IPS-20b (cell line): ENCODE measurements at regions not wholly inside any gene's neighbourhood (a gene's known extent, or its start where the extent isn't known, plus 50 kb on each side); places are given as distances from the start of the nearest gene placed in this dataset.
"Not testable (repeated sequence)": the region's sequence is repeated elsewhere in the genome, so short reads cannot be mapped to it uniquely, and the experiment has no call there.

Experiments
- H3K27ac ChIP-seq: one replicate; pipeline ENCODE4 v1.5.1; 2013; ENCODE audit warnings: low read length
- H3K27me3 ChIP-seq: 2 replicates; pipeline ENCODE4 v1.6.1; 2013; ENCODE audit warnings: mild to moderate bottlenecking, low read length, inconsistent platforms; ENCODE audit not compliant: insufficient read depth
- H3K36me3 ChIP-seq: 2 replicates; pipeline ENCODE4 v1.6.1; 2013; ENCODE audit warnings: low read depth, mild to moderate bottlenecking, inconsistent platforms, low read length, moderate library complexity; ENCODE audit not compliant: insufficient read depth
- H3K4me1 ChIP-seq: 2 replicates; pipeline ENCODE4 v1.6.1; 2013; ENCODE audit warnings: mild to moderate bottlenecking, control low read depth, inconsistent platforms, low read length, moderate library complexity; ENCODE audit not compliant: insufficient read depth
- H3K4me3 ChIP-seq: 2 replicates; pipeline ENCODE4 v1.5.1; 2013; ENCODE audit warnings: mild to moderate bottlenecking, low read length, inconsistent platforms
- H3K9ac ChIP-seq: 2 replicates; pipeline ENCODE4 v1.6.1; 2013; ENCODE audit warnings: low read depth, mild to moderate bottlenecking, inconsistent platforms, low read length, moderate library complexity
- H3K9me3 ChIP-seq: 2 replicates; pipeline ENCODE4 v1.6.1; 2013; ENCODE audit warnings: mild to moderate bottlenecking, low read depth, low read length, inconsistent platforms; ENCODE audit not compliant: insufficient read depth

DNA sequence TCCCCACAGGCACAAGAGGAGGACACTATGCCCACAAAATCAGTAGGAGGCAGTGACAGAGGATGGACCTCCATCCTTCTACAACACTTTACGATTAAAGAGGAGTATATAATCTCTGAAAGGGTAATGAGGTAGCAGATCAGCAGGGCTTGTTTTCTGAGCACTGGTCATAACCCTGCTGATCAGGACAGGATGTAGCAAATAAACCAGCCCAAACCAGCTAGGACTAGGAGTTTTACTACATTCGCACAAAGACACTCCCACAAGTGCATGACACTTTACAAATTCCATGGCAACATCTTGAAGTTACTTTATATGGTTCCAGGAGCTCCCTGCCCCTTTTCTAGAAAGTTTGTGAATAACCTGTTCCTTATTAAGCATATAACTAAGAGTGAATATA lies 73.3 kb upstream of the CHD6 start:
- Histone ChIP-seq H3K4me3 (no peak overlapping the region), H3K9ac (no peak overlapping the region), H3K27me3 (no peaks in the 10 kb centered on the region), H3K4me1 (peaks cover 6% of the 10 kb centered on the region; the same call in 1 of the 2 replicates), H3K27ac (no peak overlapping the region), H3K36me3 (no peaks in the 10 kb centered on the region), H3K9me3 (no peaks in the 10 kb centered on the region)

DNA sequence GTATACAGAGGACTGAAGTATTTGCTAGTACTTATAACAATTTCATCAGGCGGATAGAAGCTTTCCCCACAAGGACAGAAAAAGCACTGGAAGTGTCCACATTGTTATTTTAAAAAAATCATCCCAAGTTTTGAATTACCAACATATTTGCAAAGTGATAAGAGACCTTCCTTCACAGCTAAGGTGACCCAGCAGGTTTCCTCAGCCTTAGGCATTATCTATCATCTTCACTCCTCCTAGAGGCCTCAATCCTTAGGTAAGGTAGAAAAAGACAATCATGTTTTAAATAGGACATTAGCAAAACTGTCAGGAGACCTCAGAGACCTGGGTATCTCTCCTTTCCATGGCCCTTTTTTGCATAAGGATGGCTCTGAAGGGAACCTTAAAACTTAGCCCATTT lies 72.5 kb upstream of the CHD6 start:
- no peaks in the 10 kb centered on the region for H3K9me3 ChIP-seq
- H3K4me3 ChIP-seq, result no peak overlapping the region
- H3K9ac ChIP-seq, result no peak overlapping the region
- H3K27ac ChIP-seq, result no peak overlapping the region
- no peaks in the 10 kb centered on the region for H3K27me3 ChIP-seq
- H3K4me1 ChIP-seq, result peaks cover 6% of the 10 kb centered on the region; the same call in 1 of the 2 replicates
- no peaks in the 10 kb centered on the region for H3K36me3 ChIP-seq

DNA sequence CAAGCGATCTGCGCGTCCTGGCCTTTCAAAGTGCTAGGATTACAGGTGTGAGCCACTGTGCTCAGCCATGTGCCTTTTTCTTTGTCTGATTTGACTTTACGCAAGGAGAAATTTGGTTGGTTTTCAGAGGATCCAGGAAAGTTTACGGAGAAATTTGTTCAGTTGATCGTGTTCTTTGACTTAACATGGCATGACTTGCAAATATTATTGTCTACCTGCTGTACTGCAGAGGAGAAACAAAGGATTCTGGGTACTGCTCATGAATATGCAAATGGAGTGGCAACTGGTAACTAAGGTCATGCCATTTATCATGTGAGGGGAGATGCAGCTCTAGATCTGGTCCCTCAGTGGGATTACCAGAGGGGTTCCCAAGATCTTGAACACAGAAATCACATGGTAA lies 68.8 kb upstream of the CHD6 start:
- Histone ChIP-seq H3K4me1 (no peaks in the 10 kb centered on the region; the same call in 1 of the 2 replicates), H3K4me3 (no peak overlapping the region), H3K9me3 (no peaks in the 10 kb centered on the region), H3K27me3 (no peaks in the 10 kb centered on the region), H3K9ac (no peak overlapping the region), H3K36me3 (no peaks in the 10 kb centered on the region), H3K27ac (no peak overlapping the region)

DNA sequence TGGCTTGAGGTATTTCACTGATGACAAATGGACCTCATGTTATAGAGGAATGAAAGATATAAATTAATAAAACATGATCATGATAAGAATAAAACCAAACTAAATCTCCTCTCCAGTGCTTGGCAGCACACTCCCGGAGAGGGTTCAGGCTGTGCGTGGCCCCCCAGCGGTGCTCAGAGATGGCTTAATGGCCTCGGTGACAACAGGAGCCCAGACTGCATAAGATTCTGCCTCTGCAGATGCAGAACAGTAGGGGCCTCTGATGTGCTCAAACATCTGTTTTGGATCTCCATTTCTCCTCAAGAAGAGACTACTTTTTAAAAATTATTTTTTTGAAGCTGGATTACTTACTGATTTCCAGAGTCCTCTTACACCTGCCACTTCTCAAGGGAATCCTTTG lies 67.0 kb upstream of the CHD6 start:
- not testable (repeated sequence) for H3K36me3 ChIP-seq, H3K4me3 ChIP-seq, H3K27me3 ChIP-seq, H3K4me1 ChIP-seq, H3K9me3 ChIP-seq, H3K9ac ChIP-seq, H3K27ac ChIP-seq

DNA sequence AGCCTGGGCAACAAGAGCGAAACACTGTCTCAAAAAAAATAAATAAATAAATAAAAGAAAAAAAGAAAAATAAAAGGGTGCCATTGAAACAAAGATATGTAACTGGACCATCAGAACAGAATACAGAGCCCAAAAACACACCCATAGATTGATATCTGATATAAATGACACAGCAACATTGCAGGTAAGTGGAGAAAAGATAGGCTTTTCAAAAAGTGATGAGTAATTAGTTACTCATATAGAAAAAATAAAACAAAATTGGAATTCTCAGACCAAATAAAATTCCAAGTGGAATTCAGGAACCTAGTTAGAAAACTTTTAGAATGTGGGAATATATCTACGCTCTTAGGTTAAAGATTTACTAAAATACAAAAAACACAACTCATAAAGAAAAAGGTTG lies 60.6 kb upstream of the CHD6 start:
- no peak overlapping the region for H3K4me3 ChIP-seq
- H3K4me1 ChIP-seq, result no peaks in the 10 kb centered on the region
- H3K36me3 ChIP-seq, result no peaks in the 10 kb centered on the region
- H3K9me3 ChIP-seq, result no peaks in the 10 kb centered on the region
- no peak overlapping the region for H3K27ac ChIP-seq
- H3K27me3 ChIP-seq, result no peaks in the 10 kb centered on the region
- H3K9ac ChIP-seq, result no peak overlapping the region

- H3K27me3 ChIP-seq, result no peaks in the 10 kb centered on the region
- no peaks in the 10 kb centered on the region; the same call in 1 of the 2 replicates for H3K4me1 ChIP-seq
- H3K9me3 ChIP-seq, result no peaks in the 10 kb centered on the region
- no peak overlapping the region for H3K27ac ChIP-seq
- no peak overlapping the region for H3K9ac ChIP-seq
- no peaks in the 10 kb centered on the region for H3K36me3 ChIP-seq
- H3K4me3 ChIP-seq, result no peak overlapping the region
Observed at GRCh38 chr20:41672282-41672681, 54.1 kb upstream of the CHD6 start.

DNA sequence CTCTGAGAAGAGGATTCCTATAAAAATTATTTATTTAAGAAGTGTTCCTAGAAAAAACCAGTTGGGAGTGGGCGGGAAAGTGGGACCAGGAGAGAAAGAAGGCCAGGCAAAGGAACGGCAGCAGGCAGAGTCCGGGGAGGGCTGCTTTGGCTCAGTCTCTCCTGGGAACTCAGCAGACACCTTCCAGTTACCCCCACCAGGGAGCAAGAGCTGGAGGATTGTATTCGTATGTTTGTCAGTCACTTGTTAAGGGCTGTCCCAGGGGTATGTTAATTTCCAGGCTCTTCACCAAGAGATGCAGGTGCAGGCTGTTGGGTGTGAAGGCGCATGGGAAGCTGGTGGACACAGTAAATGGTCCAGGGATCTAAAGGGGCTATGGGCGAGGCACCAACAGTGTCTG lies 53.0 kb upstream of the CHD6 start:
- Histone ChIP-seq H3K4me1 (no peaks in the 10 kb centered on the region; the same call in 1 of the 2 replicates), H3K9me3 (no peaks in the 10 kb centered on the region), H3K36me3 (no peaks in the 10 kb centered on the region), H3K4me3 (no peak overlapping the region), H3K27me3 (no peaks in the 10 kb centered on the region), H3K27ac (no peak overlapping the region), H3K9ac (no peak overlapping the region)

GRCh38 chr20:41670631-41671030 lies 52.5 kb upstream of the CHD6 start:
- Histone ChIP-seq H3K27me3 (no peaks in the 10 kb centered on the region), H3K27ac (no peak overlapping the region), H3K36me3 (no peaks in the 10 kb centered on the region), H3K9me3 (no peaks in the 10 kb centered on the region), H3K4me3 (no peak overlapping the region), H3K9ac (no peak overlapping the region), H3K4me1 (no peaks in the 10 kb centered on the region; the same call in 1 of the 2 replicates)

- Histone ChIP-seq H3K27me3 (no peaks in the 10 kb centered on the region), H3K36me3 (no peaks in the 10 kb centered on the region), H3K4me3 (no peak overlapping the region), H3K27ac (no peak overlapping the region), H3K9ac (no peak overlapping the region), H3K9me3 (no peaks in the 10 kb centered on the region), H3K4me1 (no peaks in the 10 kb centered on the region; the same call in 1 of the 2 replicates)
Observed at GRCh38 chr20:41669708-41670263, 51.6 kb upstream of the CHD6 start.

GRCh38 chr20:41668057-41668749 lies 50.0 kb upstream of the CHD6 start:
- H3K4me1 ChIP-seq, result no peaks in the 10 kb centered on the region; the same call in 1 of the 2 replicates
- no peak overlapping the region for H3K4me3 ChIP-seq
- no peak overlapping the region for H3K27ac ChIP-seq
- H3K9ac ChIP-seq, result no peak overlapping the region
- no peaks in the 10 kb centered on the region for H3K36me3 ChIP-seq
- H3K9me3 ChIP-seq, result no peaks in the 10 kb centered on the region
- H3K27me3 ChIP-seq, result no peaks in the 10 kb centered on the region
